HUES6 (cell line): ENCODE measurements at regions not wholly inside any gene's neighbourhood (a gene's known extent, or its start where the extent isn't known, plus 50 kb on each side); places are given as distances from the start of the nearest gene placed in this dataset.

Source experiments
- H3K27ac ChIP-seq: 2 replicates; pipeline ENCODE4 v1.7.0; 2013; ENCODE audit warnings: low read depth, mild to moderate bottlenecking, low read length, inconsistent platforms
- H3K27me3 ChIP-seq: 2 replicates; pipeline ENCODE4 v1.6.1; 2013; ENCODE audit warnings: low read length; ENCODE audit not compliant: control insufficient read depth, insufficient read depth
- H3K36me3 ChIP-seq: 2 replicates; pipeline ENCODE4 v1.6.1; 2013; ENCODE audit warnings: low read length; ENCODE audit not compliant: control insufficient read depth, insufficient read depth
- H3K4me1 ChIP-seq: 2 replicates; pipeline ENCODE4 v1.6.1; 2013; ENCODE audit warnings: low read length; ENCODE audit not compliant: control insufficient read depth, insufficient read depth
- H3K4me3 ChIP-seq: 2 replicates; pipeline ENCODE4 v1.5.1; 2013; ENCODE audit warnings: low read depth, low read length
- H3K9ac ChIP-seq: one replicate; pipeline ENCODE4 v1.6.1; 2013; ENCODE audit warnings: mild to moderate bottlenecking, low read length
- H3K9me3 ChIP-seq: 2 replicates; pipeline ENCODE4 v1.6.1; 2013; ENCODE audit warnings: low read depth, low read length; ENCODE audit not compliant: control insufficient read depth, insufficient read depth

DNA sequence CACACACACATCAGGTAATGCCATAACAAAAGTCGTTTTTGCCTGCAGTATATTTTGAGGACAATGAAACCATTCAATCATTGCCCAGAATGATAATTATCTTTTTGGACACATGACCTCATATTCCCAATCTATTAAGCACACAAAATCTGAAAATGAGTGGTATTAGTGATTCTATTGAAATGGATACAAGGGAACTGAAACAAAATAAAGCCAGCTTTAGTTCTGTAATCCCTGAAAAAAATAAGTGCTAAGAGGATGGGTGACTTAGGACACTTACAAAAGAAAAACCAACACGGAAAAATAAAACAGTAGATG, 128.3 kb upstream of the MAF start:
- Histone ChIP-seq H3K4me3 (no peak overlapping the region), H3K27ac (no peak overlapping the region), H3K9me3 (no peaks in the 10 kb centered on the region), H3K9ac (no peak overlapping the region), H3K4me1 (peaks cover 2% of the 10 kb centered on the region; the same call in 1 of the 2 replicates), H3K27me3 (peaks cover 2% of the 10 kb centered on the region; the same call in 1 of the 2 replicates), H3K36me3 (no peaks in the 10 kb centered on the region)

DNA sequence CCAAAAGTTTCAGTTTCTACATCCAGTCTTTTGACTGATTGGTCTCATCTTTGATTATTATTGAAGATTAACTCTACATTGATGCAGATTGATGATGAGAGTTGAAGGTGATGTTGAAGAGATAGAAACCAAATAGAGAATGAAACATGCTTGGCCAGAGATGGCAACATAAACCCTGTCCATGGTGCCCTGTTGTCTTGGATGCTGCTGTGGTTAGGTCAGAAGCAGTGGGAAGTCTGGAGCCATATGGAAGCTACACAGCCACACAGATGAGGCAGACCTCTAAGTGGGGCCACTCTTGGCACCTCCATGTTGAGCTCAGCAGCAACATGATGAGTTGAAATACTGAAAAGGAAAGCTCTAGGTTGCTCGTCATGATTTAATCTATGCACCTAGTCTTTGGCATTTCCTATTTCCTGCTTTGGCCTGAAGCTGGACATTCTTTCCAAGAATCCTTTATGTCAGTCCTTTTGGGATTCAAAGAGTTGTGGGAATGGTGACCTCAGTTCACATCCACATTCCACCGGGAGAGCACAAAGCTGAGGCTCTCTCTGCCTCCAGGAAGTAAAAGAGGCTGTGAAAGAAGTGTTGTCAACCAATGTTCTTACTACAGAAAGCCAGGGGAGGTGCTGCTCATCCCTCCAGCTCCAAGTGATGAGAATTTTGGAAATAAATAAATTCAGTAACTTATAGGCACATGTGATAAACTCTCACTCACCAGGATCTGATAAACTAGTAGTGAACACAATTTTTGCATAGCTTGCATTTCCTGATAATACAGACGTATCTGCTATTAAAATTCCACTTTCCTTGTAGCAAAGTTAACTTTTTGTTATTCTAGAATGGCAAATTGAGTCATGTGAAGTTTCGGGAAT, 127.7 kb upstream of the MAF start:
- Histone ChIP-seq H3K9ac (no peak overlapping the region), H3K4me1 (peaks cover 4% of the 10 kb centered on the region; the same call in 1 of the 2 replicates), H3K27me3 (peaks cover 2% of the 10 kb centered on the region; the same call in 1 of the 2 replicates), H3K27ac (no peak overlapping the region), H3K36me3 (no peaks in the 10 kb centered on the region), H3K9me3 (no peaks in the 10 kb centered on the region), H3K4me3 (no peak overlapping the region)

DNA sequence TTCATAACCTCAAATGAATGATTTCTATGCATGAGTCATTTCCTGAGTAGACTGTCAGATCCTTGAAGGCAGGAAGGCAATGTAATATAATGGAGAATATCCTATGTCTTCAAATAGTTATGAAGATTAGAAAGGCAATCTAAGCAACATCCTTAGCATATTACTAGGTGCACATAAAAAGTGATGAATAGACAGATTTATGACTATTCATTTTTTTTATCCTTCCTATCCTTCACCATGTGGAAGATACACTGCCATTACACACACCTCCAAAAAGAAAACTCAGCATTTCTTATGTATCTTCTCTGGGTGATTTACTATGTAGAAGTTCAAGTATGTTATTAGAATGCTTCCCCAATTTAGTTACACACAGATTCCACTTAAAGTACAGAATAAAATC, 126.4 kb upstream of the MAF start:
- Histone ChIP-seq H3K4me1 (peaks cover 4% of the 10 kb centered on the region; the same call in 1 of the 2 replicates), H3K4me3 (no peak overlapping the region), H3K27ac (no peak overlapping the region), H3K36me3 (no peaks in the 10 kb centered on the region), H3K9me3 (no peaks in the 10 kb centered on the region), H3K9ac (no peak overlapping the region), H3K27me3 (peaks cover 2% of the 10 kb centered on the region; the same call in 1 of the 2 replicates)

DNA sequence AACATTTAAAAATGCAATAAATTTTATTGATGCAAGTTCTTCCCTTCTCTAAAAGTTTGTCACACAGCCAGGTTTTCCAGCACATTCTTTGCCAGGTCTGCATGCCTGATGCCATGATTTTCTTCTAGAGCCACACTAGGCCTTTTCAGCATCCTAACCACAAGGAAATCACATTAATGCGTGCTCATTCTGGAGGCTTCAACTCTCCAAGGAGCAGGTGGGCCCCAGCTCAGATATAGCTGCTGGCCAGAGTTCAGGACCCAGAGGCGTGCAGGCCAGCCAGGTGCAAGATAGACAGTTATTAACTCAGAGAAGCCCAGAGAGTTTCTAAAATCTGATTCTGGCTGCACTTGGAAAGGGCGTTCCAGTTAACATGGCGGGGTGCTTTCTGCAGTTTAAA, 124.5 kb upstream of the MAF start:
- Histone ChIP-seq H3K9ac (no peak overlapping the region), H3K27me3 (peaks cover 2% of the 10 kb centered on the region; the same call in 1 of the 2 replicates), H3K9me3 (no peaks in the 10 kb centered on the region), H3K36me3 (no peaks in the 10 kb centered on the region), H3K4me1 (peaks cover 4% of the 10 kb centered on the region; the same call in 1 of the 2 replicates), H3K27ac (no peak overlapping the region), H3K4me3 (no peak overlapping the region)

DNA sequence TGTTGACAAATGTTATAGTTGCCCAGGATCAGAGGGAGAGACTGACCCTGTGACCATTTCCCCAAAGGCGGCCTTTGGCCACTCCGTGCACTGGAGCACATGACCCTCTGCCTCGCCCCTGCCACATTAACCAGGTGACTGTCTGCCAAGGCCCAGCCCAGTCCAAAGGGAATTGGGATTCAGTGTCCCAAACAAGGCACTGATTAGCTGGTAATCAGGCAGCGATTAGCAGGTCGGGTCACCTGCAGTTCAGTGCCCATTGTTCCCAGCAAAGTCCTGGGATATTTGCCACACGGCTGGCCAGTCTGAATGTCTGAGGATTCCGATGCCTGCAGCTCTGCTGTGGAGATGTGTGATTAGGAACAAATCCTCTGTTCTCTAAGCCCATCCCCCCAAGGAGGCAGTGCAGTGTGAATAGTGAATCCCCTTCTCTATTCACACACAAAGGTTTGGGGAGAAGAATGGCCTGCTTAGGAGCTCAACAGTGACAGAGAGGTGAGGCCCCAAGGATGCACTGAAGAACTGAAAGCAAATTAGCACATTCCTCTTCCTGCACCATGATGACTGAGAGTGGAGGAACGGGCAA, 123.1 kb upstream of the MAF start:
- H3K27ac ChIP-seq = no peak overlapping the region
- no peaks in the 10 kb centered on the region for H3K36me3 ChIP-seq
- H3K4me3 ChIP-seq = no peak overlapping the region
- no peak overlapping the region for H3K9ac ChIP-seq
- H3K27me3 ChIP-seq = peaks cover 2% of the 10 kb centered on the region; the same call in 1 of the 2 replicates
- peaks cover 4% of the 10 kb centered on the region; the same call in 1 of the 2 replicates for H3K4me1 ChIP-seq
- no peaks in the 10 kb centered on the region for H3K9me3 ChIP-seq

DNA sequence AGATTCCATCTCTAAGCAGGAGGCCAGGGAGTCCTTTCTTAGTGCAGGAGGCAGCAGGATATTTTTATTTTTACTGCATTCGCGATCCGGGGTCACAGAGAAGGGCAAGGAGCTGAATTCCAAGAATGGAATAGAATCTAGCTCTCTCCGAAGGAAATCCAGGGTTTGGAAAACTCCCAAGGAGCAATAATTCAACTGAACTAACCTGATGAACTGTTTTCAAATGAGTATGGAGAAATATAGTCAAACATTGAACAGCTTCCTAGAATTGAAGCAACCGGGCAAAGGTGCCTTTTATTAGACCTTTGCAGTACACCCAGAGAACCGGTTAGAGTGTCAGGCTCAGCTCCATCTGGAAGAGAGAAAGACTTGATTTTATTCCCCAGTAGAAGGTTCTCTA, 120.7 kb upstream of the MAF start:
- peaks cover 4% of the 10 kb centered on the region; the same call in 1 of the 2 replicates for H3K4me1 ChIP-seq
- no peaks in the 10 kb centered on the region for H3K9me3 ChIP-seq
- H3K27me3 ChIP-seq = no peaks in the 10 kb centered on the region
- no peak overlapping the region for H3K9ac ChIP-seq
- H3K36me3 ChIP-seq = no peaks in the 10 kb centered on the region
- H3K4me3 ChIP-seq = no peak overlapping the region
- H3K27ac ChIP-seq = no peak overlapping the region

DNA sequence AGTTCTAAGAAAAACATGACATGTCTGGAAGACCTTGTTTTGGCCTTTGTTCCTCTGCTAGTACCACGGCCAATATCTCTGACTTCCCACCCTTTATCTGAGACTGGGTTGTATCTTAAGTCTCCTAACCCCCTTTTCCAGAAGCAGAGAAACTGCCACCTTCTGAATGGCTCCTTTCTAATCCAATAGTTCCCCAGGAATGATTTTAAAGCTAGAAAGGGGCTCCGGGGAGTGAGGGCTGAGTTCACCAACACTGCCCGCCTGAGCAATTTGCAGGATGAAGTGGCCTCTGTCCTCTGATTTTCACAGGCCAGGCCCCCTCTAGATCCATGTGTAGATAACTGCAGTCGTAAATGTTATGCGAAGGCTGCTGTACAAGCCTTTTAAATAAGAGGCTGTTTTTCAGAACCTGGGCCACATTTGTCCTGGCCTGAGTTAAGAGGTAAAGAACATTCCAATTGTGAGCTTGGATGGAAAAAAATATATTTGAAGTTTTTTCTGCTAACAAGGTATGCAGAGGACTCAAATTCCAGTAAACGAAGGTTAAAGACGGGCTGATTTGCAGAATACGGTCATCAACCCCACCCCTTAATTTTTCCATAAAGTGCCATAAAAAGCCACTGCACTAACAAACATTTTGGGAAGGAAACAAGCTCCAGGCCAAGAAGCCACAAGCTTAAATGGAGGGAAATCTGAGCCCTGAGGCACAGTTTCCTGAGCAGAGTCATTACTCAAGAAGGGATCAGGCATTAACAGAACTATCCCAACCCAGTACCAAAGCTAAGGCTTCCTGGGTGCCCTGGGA, 117.0 kb upstream of the MAF start:
- Histone ChIP-seq H3K4me1 (no peaks in the 10 kb centered on the region; the same call in 1 of the 2 replicates), H3K36me3 (no peaks in the 10 kb centered on the region), H3K9me3 (peaks cover 3% of the 10 kb centered on the region; the same call in 1 of the 2 replicates), H3K9ac (no peak overlapping the region), H3K4me3 (no peak overlapping the region), H3K27ac (no peak overlapping the region), H3K27me3 (no peaks in the 10 kb centered on the region)

DNA sequence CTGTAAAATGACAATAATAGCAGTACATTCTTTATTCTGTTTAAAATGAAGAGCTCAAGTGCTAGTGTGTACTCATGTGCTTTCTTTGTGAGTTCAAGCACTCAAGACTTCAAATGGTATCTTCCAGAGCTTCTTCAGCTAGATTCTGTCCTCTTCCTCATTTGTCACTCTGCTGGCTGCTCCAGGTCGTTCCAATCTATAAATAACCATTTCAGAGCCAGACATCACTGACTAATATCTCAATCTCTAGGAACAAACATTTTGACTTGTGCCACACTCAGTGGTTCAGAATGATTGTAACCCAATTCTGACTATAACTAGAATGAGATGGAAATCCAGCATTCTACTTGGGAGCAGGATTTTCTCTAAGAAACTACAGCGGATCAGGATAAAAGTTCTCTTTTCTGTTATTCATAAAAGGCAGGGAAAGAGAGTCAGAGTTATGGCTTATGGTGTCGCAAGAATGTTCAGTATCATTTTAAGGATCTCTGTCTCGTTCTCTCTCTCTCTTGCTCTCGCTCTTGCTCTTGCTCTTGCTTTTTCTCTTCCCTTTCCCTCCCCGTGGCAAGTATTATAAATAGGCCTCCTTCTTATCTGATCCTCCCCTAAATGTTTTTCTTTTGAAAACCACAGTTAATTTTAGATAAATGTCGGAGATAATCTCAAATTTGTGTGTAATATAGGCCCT, 116.3 kb upstream of the MAF start:
- Histone ChIP-seq H3K27me3 (no peaks in the 10 kb centered on the region), H3K4me3 (no peak overlapping the region), H3K4me1 (no peaks in the 10 kb centered on the region; the same call in 1 of the 2 replicates), H3K27ac (no peak overlapping the region), H3K36me3 (no peaks in the 10 kb centered on the region), H3K9ac (no peak overlapping the region), H3K9me3 (peaks cover 3% of the 10 kb centered on the region; the same call in 1 of the 2 replicates)

DNA sequence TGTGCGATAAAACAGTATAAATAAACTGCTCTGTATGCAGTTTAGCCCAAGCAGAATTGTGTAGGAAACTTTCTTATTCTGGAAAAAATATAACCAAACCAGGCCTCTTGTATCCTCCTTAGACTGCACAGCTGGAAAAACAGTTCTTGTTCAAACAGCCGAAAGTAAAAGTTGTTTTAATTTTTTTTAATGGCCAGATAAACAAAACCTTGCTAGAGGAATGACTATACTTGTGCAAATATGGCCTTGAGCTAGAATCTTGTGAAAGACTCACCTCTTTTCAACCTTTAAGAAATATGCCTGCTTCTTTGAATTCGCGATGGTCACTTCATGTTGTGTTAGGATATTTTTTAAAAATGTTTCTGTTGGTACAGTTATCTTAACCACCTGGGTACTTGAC, 114.5 kb upstream of the MAF start:
- no peak overlapping the region for H3K4me3 ChIP-seq
- no peak overlapping the region for H3K9ac ChIP-seq
- no peaks in the 10 kb centered on the region for H3K36me3 ChIP-seq
- no peak overlapping the region for H3K27ac ChIP-seq
- H3K4me1 ChIP-seq = no peaks in the 10 kb centered on the region; the same call in 1 of the 2 replicates
- H3K27me3 ChIP-seq = no peaks in the 10 kb centered on the region
- peaks cover 3% of the 10 kb centered on the region; the same call in 1 of the 2 replicates for H3K9me3 ChIP-seq

DNA sequence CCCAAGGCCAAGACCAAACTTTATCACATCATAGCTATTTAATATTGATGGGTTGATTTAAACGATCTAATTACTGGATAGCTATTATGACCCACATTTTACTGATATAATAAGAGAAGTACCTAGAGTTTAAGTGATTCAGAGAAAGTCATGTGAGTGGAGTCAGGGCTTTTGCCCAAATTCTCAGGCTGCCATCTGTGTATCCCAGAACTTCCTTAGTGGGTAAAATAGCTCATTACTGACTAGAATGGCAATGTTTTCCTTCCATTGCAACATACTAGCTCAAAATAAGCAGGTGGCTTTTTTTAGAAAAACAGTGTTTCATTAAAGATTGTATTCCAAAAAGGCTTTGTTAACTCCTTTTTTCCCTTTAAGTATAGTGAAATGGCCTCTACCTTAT, 113.9 kb upstream of the MAF start:
- Histone ChIP-seq H3K27me3 (no peaks in the 10 kb centered on the region), H3K9me3 (peaks cover 3% of the 10 kb centered on the region; the same call in 1 of the 2 replicates), H3K9ac (no peak overlapping the region), H3K27ac (no peak overlapping the region), H3K4me3 (no peak overlapping the region), H3K4me1 (no peaks in the 10 kb centered on the region; the same call in 1 of the 2 replicates), H3K36me3 (no peaks in the 10 kb centered on the region)
